Cardiac muscle cell (in vitro differentiated cells and primary cell): ENCODE measurements at regions not wholly inside any gene's neighbourhood (a gene's known extent, or its start where the extent isn't known, plus 50 kb on each side); places are given as distances from the start of the nearest gene placed in this dataset.

Experiments
- DNase-seq, 2 donors: peaks; one replicate each; pipeline versions ENCODE4 v3.0.0 to v3.0.0-alpha.2; 2010 to 2017; ENCODE audit warnings: low read depth in 1 of 2, low spot score in 1 of 2
- H3K27ac ChIP-seq: fragments of 200-600 bp; sonication (generic); 2 replicates; pipeline ENCODE4 v1.5.1; 2016
- H3K27me3 ChIP-seq: fragments of 200-600 bp; sonication (generic); 2 replicates; pipeline ENCODE4 v1.6.0; 2016; ENCODE audit warnings: control low read depth
- H3K36me3 ChIP-seq: fragments of 200-600 bp; sonication (generic); 2 replicates; pipeline ENCODE4 v1.5.1; 2016; ENCODE audit warnings: control low read depth
- H3K4me1 ChIP-seq: fragments of 200-600 bp; sonication (generic); 2 replicates; pipeline ENCODE4 v1.8.1; 2017; ENCODE audit warnings: low read depth, mild to moderate bottlenecking, mixed run types
- H3K4me3 ChIP-seq: fragments of 200-600 bp; sonication (generic); 2 replicates; pipeline ENCODE4 v1.5.1; 2016; ENCODE audit warnings: mild to moderate bottlenecking
- H3K9me3 ChIP-seq: fragments of 200-600 bp; sonication (generic); 2 replicates; pipeline ENCODE4 v1.5.1; 2017; ENCODE audit warnings: low read depth, mild to moderate bottlenecking, control low read depth
- TF ChIP-seq, protein P1 (sequence below): IDR thresholded peaks from 2 replicates; pipeline ENCODE4 v1.5.1; 2012; ENCODE audit warnings: low read depth, mild to moderate bottlenecking, low read length

DNA sequence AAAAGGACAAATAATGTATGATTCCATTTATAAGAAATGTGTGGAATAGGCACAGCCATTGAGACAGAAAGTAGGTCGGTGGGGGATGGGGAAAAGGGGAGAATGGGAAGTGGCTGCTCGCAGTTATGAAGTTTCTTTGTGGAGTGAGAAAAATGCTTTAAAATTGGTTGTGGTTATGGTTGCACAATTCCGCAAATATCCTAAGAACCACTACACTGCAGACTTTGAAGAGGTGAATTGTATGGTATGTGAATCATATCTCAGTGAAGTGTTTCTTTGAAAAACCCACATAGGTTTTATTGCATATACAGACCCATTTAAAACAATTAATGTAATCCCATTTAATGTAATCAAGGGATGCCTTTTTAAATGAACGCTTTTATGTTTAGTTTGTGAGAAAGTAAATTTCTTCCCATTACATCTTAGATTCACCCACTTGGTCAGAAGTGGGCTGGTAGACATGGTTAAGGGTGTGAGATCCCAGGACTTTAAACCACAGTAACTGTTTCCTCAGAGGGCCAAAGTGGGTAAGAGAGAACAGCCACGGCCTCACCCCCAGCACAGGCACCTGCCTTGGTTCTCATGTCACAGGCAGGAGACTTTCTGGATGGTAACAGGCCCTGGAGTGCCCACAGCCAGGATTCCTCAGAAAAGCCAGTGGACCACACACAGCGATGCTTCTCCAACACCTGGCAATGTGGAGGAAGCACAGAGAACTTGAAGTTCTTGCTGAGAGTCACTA is 119.3 kb upstream of the GJB6 start:
- Histone ChIP-seq H3K4me3 (no peak overlapping the region), H3K9me3 (no peaks in the 10 kb centered on the region), H3K4me1 (peaks cover 3% of the 10 kb centered on the region), H3K27ac (no peak overlapping the region), H3K27me3 (no peaks in the 10 kb centered on the region), H3K36me3 (no peaks in the 10 kb centered on the region)
- TF ChIP-seq, protein P1, sequence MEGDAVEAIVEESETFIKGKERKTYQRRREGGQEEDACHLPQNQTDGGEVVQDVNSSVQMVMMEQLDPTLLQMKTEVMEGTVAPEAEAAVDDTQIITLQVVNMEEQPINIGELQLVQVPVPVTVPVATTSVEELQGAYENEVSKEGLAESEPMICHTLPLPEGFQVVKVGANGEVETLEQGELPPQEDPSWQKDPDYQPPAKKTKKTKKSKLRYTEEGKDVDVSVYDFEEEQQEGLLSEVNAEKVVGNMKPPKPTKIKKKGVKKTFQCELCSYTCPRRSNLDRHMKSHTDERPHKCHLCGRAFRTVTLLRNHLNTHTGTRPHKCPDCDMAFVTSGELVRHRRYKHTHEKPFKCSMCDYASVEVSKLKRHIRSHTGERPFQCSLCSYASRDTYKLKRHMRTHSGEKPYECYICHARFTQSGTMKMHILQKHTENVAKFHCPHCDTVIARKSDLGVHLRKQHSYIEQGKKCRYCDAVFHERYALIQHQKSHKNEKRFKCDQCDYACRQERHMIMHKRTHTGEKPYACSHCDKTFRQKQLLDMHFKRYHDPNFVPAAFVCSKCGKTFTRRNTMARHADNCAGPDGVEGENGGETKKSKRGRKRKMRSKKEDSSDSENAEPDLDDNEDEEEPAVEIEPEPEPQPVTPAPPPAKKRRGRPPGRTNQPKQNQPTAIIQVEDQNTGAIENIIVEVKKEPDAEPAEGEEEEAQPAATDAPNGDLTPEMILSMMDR = no peak
- DNase-seq = peak in 1 of 2 donors; percentile 87

DNA sequence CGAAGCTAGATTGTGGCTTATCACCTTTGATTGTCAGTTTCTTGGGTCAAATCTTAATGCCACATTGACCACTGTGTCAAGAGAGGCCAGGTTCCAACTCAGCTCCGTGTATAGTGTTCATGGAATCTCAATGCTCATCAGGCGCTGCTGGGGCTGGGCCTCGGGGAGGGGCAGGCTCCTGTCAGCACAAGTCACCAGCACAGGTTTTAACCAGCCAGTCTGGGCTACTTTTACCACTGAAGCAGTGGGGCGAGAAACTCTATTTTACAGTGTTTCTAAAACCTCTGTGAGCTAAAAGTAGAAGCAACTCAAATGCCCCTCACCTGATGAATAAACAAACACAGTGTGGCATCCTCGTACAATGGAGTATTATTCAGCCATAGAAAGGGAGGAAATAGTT is 118.7 kb upstream of the GJB6 start:
- no peaks in the 10 kb centered on the region for H3K4me1 ChIP-seq
- no peaks in the 10 kb centered on the region for H3K9me3 ChIP-seq
- no peaks in the 10 kb centered on the region for H3K36me3 ChIP-seq
- no peak overlapping the region for H3K27ac ChIP-seq
- TF ChIP-seq, protein P1 = no peak
- no peak for DNase-seq
- no peaks in the 10 kb centered on the region for H3K27me3 ChIP-seq
- H3K4me3 ChIP-seq = no peak overlapping the region

DNA sequence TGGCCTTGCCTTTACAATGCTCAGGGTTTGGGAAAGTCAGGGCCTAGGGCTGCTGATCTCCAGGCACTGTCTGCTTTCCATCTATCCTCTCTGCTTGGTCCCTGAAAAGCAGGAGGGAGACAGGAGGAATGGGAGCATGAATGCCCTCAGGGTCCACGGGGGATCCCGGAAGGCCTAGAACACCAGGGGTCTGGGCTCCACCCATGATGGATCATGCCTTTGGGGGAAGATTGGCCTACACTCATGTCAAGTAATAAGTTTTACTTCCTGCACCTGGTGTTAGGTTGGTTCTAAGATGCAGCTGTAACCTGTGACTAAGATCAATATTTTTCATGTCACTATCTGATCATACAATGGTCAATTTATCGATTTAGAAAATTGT is 118.3 kb upstream of the GJB6 start:
- Histone ChIP-seq H3K4me3 (no peak overlapping the region), H3K27me3 (no peaks in the 10 kb centered on the region), H3K4me1 (no peaks in the 10 kb centered on the region), H3K9me3 (no peaks in the 10 kb centered on the region), H3K36me3 (no peaks in the 10 kb centered on the region), H3K27ac (no peak overlapping the region)
- no peak for DNase-seq
- TF ChIP-seq, protein P1 = no peak

DNA sequence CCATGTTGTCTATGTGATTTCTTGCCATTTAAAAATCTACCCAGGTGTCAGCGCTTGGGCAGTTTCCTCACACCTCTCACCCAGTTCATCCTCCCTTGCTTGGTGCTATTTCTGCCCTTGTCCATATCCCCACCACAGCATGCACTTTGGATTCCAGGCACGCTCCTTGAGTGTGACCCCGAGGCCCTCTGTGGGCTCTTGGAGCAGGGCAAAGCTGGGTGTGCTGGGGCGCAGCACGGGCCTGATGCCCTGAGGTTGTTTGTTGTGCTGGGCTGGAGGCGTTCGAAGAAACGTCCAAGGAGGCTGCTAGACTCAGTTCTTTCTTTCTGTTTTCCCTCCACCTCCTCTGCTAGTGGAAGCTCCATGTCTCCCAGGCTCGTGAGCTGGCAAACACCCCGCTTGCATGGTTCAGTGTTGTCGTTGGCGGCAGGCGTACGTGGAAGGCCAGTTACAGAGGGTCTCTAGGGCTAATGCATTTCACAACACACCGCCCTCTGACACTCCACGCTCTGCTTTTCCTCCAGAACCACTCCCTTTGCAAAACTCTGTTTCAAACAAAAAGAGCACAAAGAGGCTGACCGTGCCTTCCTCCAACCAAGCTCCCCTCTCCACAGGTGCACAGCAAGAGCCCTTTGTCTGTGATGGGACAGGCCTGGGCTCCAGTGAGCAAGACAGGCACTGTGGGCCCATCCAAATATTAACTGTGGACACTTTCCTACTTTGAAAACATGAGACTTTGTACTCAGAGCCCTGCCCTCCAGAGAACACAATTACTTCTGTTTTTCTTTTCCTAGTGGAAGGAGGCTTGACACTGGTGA is 117.7 kb upstream of the GJB6 start:
- H3K9me3 ChIP-seq = no peaks in the 10 kb centered on the region
- no peak overlapping the region for H3K27ac ChIP-seq
- no peak for DNase-seq
- no peaks in the 10 kb centered on the region for H3K36me3 ChIP-seq
- TF ChIP-seq, protein P1 = no peak
- no peak overlapping the region for H3K4me3 ChIP-seq
- no peaks in the 10 kb centered on the region for H3K27me3 ChIP-seq
- no peaks in the 10 kb centered on the region for H3K4me1 ChIP-seq

DNA sequence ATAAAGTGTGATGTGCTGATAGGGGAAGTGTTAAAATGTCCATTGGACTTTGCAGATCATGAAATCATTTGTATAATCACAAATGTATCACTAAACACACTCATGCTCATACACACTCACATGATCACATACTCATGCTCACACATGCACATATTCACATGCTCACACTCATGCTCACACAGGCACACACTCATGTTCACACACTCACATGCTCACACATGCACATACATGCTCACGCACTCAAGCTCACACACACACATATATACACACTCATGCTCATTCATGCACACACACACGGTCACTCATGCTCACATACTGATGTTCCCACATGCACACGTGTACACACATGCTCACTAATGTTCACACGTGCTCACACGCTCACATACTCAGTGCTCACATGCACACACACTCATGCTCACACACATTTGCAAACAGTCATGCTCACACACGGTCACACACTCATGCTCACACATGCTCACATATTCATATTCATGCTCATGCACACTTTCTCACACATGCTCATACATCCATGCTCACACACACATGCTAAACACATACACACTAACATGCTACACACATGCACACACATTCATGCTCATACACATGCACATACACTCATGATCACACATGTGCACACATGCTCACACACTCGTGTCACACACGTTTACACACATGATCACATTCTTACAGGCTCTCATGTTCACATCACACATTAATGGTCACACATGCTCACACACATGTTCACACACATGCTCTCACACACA is 116.7 kb upstream of the GJB6 start:
- no peaks in the 10 kb centered on the region for H3K36me3 ChIP-seq
- no peaks in the 10 kb centered on the region for H3K4me1 ChIP-seq
- DNase-seq = no peak
- no peak overlapping the region for H3K27ac ChIP-seq
- no peak overlapping the region for H3K4me3 ChIP-seq
- no peaks in the 10 kb centered on the region for H3K9me3 ChIP-seq
- no peaks in the 10 kb centered on the region for H3K27me3 ChIP-seq
- TF ChIP-seq, protein P1 = no peak
